Neural cell (in vitro differentiated cells): ENCODE measurements at regions not wholly inside any gene's neighbourhood (a gene's known extent, or its start where the extent isn't known, plus 50 kb on each side); places are given as distances from the start of the nearest gene placed in this dataset.

ENCODE experiments used
- CTCF ChIP-seq: fragments of 450-650 bp; IDR thresholded peaks from 2 replicates; pipeline ENCODE4 v1.5.1; 2014; ENCODE audit warnings: antibody characterized with exemption, mild to moderate bottlenecking, moderate library complexity; ENCODE audit not compliant: poor library complexity, severe bottlenecking
- EP300 ChIP-seq: fragments of 450-650 bp; conservative IDR thresholded peaks from 2 replicates; pipeline ENCODE4 v1.6.1; 2014; ENCODE audit warnings: antibody characterized with exemption, mild to moderate bottlenecking, moderate library complexity; ENCODE audit not compliant: poor library complexity, severe bottlenecking
- EZH2 ChIP-seq: fragments of 200-600, 300-800 bp; shearing (Covaris generic), sonication (generic); IDR thresholded peaks from 2 replicates; pipeline ENCODE4 v1.6.1; 2014; ENCODE audit warnings: antibody characterized with exemption, low read length, borderline replicate concordance, mild to moderate bottlenecking; ENCODE audit not compliant: insufficient read depth, poor library complexity, severe bottlenecking
- MXI1 ChIP-seq: fragments of 450-650 bp; conservative IDR thresholded peaks from 2 replicates; pipeline ENCODE4 v1.6.1; 2014; ENCODE audit warnings: antibody characterized with exemption, mild to moderate bottlenecking; ENCODE audit not compliant: poor library complexity, severe bottlenecking
- POLR2AphosphoS5 ChIP-seq: IDR thresholded peaks from 2 replicates; pipeline ENCODE4 v1.6.1; 2012
- REST ChIP-seq: IDR thresholded peaks from 2 replicates; pipeline ENCODE4 v1.6.1; 2012; ENCODE audit warnings: borderline replicate concordance
- SMC3 ChIP-seq: fragments of 450-650 bp; conservative IDR thresholded peaks from 2 replicates; pipeline ENCODE4 v1.6.1; 2014; ENCODE audit warnings: antibody characterized with exemption, mild to moderate bottlenecking, moderate library complexity; ENCODE audit not compliant: poor library complexity
- TAF1 ChIP-seq: IDR thresholded peaks from 2 replicates; pipeline ENCODE4 v1.6.1; 2012; ENCODE audit warnings: low read depth

DNA sequence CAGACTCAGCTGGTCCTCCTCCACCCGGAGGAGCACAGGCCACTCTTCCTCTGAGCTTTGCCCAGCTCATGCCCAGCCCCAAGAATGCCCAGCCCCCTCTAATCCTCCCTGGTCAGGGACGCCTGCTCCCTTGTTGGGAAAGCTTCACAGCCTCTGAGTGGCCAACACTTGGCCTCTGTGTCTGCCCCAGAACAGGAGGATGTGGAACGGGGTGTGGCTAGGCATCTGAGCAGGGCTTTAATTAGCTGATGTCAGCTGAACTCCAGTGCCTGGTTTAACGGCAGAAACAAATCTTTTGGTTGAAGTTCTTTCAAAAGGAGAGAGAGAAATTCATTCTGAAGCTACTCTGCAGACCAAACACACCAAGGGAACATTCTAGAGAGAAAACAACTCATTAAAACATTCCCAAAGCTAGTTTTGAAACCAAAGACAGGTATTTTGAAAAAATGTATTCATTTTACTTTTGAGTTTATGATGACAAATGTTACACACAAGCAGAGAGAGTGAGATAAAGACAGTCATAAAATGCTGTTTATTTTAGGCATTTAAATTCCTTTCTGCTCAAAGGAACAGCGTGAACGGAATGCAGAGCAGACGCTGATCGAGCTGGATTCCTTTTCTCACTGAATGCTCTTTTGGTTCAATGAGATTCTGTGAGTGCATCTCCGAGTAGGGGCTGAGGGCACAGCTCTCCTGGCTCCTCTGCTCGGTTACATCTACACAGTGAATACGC is 63.8 kb downstream of the RTP5 start:
- TF ChIP-seq CTCF (no peak), EP300 (no peak), SMC3 (no peak), POLR2AphosphoS5 (no peak), EZH2 (no peak), TAF1 (no peak), REST (no peak), MXI1 (no peak)
